UCSD-AML1 (cell line): ENCODE measurements at regions not wholly inside any gene's neighbourhood (a gene's known extent, or its start where the extent isn't known, plus 50 kb on each side); places are given as distances from the start of the nearest gene placed in this dataset.
A peak's percentile ranks its signal among the peaks of the same experiment; 100 is the strongest.
"Not testable (repeated sequence)": the region's sequence is repeated elsewhere in the genome, so short reads cannot be mapped to it uniquely, and the experiment has no call there.

Source experiments
- DNase-seq: peaks from one replicate; lab custom pipeline; 2025; ENCODE audit not compliant: unreplicated experiment; lab: John Stamatoyannopoulos, UW

DNA sequence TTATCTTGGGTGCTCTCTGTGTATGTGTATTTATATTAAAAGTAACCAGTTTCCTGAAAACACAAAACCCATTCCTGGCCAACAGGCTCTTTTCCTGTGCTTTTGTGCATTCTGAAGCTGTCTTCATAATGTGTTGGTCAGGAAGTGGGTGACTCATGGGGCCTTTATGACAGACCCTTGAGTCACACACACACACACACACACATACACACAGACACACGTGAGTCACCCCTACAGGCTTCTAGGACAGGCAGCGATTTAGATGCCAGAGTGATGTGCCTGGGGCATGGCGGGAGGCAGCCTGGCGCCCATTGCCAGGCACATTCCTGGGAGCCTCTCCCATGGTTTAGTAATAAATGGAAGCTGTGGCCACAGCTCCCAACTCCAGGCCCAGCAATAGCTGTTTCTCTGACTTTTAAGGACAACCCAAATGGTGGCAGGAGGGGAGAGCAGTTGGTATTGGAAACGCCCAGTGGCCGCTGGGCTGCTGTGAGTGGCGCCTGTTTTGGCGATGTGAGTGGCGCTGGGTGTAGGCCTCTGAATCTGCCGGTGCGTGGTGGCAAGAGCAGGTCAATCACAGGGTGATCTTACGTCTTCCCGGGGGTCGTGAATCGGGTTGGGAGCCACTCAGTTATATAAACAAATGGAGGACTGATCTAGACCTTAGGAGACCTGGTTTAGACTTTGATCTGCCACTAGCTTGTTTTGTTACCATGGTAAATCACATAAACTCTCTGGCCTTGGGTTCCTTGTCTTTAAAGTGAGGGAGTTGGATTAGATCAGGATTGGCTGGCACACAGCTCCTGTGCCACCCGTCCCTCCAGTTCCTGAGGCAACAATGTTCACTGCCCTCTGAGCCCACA, 150.7 kb upstream of the DLX2 start:
- DNase-seq, result peak; percentile 82

DNA sequence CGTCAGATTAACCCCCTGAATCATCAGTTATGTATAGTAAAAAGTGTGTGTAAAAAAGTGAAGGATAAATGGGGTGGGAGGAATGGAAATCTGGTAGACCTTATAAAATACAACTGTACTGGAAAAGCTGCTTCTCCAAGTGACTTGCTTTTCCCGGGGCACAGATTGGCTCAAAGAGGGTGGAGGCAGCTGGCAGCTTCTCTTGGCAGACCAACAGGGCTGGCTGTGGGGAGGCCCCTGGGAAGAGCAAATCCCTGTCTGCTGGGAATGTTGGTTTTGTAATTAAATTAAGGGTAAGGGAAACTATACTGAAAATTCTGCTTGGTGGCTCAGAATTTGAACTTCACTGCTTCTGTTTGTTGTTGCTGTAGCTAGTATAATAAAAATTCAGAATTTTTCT, 154.2 kb upstream of the DLX2 start:
- no peak for DNase-seq

DNA sequence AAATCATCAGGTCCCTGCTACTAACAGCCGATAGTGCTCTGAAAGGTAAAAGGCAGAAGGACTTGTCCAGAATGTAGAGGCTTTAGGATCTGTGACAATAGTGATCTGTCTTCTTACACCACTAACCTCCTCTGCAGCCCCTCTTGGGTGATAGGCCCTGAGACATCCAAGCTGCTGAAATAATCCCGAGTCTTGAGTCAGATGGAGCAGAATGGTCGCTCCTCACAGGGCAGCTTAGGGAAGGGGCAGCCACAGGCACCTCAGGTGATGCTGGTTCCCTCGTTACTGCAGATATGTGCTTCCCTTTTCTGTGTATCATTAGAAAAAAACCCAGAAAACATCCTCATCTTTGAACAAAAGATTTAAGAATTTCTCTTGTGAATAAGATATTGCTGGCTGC, 157.1 kb upstream of the DLX2 start:
- DNase-seq, result no peak

DNA sequence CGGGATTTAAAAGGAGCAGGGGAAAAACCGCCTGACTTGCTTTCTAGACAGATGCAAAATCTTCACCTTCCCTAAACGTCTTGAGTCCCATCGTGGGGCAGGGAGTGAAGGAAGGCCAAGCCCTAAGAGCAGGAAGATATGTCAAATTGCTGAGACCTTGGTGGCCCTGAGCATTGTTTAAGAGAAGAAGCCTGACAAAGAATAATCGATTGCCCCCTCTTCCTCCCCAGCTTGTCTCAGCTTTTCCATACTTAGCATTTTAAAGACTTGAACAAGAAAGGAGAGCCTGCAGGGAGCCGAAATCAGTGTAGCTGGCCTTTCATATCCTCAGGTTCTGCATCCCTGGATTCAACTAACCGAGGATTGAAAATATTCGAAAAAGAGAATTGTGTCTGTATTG, 157.6 kb upstream of the DLX2 start:
- no peak for DNase-seq

DNA sequence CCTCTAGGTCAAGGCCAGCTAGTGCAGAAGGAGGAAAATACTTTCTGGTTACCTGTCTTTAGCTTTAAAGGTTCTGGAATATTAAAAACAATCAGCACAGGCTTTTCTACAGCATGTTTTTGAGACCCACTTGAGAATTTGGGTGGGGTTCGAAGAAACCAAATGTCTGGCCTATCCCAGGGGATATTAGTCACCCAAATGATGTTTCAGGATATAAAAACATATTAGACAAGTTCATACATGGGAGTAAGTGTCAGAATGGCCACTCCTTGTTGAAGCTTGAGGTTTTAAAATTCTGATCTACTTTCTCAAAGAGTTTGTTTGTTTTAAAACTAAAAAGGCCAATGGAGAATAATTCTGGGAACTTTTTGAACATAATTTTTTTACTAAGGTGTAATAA, 158.6 kb upstream of the DLX2 start:
- no peak for DNase-seq

DNA sequence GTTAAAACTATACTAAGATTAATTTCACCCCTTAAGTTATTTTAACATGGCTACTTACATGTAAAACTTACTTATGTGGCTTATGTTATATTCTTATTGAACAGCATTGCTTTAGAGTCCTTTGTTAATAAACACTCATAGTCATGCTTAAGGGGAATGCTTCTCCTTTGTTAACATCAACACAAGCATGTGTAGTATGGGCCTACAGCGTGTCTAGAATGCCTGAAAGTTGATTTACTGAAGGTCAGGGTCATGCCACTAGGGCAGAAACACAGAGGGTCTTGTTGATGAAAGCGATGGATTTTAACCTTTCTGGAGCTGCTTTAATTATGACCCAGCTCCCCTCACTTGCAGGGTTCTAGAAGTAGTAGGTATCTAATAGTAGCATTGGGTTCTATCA, 159.8 kb upstream of the DLX2 start:
- DNase-seq, result no peak

DNA sequence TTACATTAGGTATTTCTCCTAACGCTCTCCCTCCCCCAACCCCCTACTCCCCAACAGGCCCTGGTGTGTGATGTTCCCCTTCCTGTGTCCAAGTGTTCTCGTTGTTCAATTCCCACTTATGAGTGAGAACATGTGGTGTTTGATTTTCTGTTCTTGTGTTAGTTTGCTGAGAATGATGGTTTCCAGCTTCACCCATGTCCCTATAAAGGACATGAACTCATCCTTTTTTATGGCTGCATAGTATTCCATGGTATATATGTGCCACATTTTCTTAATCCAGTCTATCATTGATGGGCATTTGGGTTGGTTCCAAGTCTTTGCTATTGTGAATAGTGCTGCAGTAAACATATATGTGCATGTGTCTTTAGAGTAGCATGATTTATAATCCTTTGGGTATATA, 162.1 kb upstream of the DLX2 start:
- not testable (repeated sequence) for DNase-seq

DNA sequence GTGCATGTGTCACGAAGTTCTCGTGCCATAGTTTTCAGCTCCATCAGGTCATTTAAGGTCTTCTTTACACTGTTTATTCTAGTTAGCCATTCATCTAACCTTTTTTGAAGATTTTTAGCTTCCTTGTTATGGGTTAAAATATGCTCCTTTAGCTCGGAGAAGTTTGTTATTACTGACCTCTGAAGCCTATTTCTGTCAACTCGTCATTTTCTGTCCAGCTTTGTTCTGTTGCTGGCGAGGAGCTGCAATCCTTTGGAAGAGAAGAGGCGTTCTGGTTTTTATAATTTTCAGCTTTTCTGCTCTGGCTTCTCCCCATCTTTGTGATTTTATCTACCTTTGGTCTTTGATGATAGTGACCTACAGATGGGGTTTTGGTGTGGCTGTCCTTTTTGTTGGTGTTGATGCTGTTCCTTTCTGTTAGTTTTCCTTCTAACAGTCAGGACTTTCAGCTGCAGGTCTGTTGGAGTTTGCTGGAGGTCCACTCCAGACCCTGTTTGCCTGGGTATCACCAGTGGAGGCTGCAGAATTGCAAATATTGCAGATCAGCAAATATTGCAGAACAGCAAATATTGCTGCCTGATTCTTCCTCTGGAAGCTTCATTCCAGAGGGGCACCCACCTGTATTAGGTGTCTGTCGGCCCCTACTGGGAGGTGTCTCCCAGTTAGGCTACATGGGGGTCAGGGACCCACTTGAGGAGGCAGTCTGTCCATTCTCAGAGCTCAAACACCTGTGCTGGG, 157.7 kb upstream of the ITGA6 start:
- not testable (repeated sequence) for DNase-seq

DNA sequence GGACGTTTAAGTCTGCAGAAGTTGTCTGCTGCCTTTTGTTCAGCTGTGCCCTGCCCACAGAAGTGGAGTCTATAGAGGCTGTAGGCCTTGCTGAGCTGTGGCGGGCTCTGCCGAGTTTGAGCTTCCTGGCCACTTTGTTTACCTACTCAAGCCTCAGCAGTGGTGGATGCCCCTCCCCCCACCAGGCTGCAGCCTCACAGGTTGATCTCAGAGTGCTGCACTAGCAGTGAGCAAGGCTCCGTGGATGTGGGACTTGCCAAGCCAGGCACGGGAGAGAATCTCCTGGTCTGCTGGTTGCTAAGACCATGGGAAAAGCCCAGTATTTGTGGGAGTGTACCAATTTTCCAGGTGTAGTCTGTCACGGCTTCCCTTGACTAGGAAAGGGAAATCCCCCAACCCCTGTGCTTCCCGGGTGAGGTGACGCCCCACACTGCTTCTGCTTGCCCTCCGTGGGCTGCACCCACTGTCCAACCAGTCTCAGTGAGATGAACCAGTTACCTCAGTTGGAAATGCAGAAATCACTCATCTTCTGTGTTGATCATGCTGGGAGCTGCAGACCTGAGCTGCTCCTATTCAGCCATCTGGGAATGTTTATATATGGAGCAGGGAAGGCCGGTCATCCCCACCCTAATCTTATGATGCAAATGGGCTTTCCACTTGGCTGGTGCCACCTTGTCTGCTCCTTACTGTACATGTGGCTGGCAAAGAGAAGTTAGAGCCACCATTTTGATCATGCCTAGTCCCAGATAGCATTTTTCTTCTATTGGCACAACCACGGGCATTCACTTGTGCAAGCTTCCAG, 156.9 kb upstream of the ITGA6 start:
- peak; percentile 44 for DNase-seq

DNA sequence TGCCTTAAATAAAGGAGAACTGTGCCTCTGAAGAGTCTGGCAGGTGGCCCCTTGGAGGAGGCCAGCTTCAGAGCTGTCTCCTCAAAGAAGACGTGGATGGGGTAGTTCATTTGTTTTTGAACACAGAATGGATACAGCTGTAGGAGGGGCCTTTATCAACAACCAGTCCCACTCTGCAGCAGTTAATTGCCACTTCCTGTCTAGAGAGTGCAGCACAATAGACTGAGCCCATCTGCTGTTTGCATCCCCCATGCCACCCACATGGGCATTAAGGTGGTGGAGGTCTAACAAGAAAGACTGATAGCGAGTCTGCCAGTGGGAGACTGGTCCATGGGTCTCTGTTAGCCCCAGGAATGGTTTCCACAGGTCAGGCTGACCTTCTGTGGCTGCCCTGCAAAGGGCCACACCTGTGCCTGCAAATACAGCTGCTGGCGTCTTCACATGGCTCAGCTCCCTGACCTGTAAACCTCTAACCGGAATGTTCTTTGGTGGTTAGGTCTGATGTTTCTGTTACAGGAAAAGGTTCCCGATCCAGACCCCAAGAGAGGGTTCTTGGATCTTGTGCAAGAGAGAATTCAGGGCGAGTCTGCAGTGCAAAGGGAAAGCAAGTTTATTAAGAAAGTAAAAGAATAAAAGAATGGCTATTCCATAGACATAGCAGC, 153.3 kb upstream of the ITGA6 start:
- DNase-seq, result no peak

DNA sequence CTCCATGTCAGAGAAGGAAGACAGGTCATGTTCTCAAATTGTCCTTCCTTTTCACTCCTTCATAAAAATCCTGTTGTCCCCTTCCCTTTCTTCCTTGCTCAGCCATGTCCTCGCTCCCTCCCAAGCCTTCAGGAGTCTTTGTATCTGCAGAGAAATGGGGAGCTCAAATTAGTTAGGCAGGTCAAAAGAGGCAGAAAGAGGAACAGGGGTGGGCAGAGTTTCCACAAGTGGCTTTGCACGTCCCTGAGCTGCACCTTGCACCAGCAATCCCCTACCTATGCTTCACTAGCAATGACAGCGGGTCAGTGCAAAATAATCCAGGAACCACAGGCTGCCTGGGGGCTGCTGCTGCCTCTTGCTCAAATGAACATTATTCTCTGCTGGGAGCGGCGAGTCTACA, 152.1 kb upstream of the ITGA6 start:
- DNase-seq, result no peak

DNA sequence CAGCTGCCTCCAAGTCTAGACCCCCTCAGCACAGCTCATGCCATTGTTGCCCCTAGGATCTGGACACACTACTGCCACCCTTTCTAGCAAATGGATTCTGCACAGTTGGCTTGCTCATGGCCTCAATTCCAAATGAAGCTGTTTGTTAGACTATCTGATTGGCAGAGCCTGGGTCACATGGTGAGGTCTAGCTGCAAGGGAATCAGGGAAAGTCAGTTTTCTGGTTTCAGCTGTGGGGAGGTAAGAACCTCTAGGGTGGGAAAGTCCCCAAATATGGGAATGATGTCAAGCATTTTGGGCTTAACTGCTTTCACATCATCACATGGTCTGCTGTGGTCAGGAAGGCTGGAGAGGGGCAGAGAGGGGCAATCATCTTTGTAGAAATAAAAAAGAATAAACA, 150.4 kb upstream of the ITGA6 start:
- DNase-seq, result no peak

DNA sequence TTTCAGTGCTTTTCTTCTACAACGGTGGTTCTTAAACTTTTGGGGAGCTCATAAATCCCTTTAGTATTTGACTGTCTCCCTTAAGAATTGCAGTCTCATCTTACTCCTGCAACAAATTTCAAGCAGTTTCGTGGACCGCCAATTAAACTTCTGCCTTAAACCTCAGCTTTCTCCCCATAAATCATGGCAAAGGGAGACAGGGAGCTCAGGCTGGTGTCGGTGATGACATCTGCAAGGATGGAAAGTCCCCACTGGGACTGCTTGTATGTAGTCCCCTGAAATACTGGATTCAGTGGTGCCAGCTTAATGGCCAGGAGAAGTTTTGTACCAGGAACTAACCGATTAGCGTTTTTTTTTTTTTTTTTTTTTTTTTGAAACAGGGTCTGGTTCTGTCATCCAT, 148.7 kb upstream of the ITGA6 start:
- no peak for DNase-seq

DNA sequence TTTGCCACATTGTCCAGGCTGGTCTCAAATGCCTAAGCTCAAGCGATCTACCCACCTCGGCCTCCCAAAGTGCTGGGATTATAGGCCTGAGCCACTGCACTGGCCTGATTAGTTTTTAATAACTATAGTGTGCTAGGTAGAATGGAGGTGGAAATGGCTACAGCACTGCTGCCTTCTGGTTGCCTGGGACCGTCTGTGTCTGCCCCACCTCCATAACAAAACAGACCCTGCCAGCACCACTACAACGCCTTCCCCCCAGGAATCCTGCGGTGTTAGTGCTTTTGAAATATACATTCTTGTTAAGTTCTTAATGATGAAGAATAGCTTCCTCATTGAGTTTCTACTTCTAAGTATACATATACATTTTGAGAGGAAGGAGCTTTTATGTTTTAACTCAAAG, 148.2 kb upstream of the ITGA6 start:
- no peak for DNase-seq

DNA sequence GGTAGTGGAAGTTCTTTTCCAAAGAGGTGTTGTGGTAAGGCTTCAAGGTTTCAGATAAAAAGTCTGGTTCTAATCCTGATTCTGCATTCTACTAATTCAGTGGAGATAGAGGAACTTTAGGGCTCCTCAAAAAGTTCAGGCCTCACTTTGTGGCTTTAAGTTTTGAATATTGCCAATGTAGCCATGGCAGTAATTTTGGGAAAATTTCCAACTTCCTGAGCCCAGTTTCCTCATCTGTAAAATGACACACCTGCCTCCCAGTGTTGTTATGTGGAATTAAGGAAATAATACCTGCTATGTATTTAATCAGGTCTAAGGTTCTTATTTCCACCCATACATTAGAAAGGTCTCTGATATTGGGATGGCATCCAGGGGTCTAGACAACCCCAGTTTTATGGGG, 147.6 kb upstream of the ITGA6 start:
- no peak for DNase-seq

DNA sequence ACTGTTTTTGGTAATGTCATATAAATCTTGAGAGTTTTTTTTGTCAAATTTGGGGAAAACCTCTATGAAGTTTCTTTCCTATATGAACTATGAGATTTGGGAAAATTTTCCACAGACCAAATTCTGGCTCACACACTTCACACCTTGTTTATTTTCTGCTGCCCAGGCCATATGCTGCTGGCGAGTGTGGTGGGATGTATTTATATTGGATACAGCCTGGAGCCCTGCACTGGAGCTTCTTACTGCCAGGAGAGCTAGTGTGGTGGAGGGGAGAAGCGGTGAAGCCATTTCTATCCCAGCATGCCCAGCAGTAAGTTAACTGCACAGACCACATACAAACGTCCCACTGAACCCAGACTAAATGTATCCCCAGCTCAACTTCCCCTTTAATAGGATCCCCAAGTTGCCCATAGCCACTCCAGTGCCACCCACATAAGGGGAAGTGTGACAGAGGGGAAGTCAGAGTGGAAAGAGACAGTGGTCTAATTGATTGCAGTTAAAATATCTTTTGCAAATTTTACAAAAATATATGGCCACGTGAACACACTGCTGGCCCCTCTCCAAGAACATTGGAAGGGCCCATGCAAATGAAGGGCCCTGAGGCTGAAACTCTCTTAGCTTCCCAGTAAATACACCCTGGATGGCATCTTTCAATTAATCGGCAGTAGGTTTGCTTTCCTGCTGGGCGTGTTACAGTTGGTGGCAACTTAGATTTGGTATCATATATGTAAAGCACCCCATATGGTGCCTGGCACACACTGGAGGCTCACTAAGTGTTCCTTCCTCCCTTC, 146.6 kb upstream of the ITGA6 start:
- peak; percentile 62 for DNase-seq

DNA sequence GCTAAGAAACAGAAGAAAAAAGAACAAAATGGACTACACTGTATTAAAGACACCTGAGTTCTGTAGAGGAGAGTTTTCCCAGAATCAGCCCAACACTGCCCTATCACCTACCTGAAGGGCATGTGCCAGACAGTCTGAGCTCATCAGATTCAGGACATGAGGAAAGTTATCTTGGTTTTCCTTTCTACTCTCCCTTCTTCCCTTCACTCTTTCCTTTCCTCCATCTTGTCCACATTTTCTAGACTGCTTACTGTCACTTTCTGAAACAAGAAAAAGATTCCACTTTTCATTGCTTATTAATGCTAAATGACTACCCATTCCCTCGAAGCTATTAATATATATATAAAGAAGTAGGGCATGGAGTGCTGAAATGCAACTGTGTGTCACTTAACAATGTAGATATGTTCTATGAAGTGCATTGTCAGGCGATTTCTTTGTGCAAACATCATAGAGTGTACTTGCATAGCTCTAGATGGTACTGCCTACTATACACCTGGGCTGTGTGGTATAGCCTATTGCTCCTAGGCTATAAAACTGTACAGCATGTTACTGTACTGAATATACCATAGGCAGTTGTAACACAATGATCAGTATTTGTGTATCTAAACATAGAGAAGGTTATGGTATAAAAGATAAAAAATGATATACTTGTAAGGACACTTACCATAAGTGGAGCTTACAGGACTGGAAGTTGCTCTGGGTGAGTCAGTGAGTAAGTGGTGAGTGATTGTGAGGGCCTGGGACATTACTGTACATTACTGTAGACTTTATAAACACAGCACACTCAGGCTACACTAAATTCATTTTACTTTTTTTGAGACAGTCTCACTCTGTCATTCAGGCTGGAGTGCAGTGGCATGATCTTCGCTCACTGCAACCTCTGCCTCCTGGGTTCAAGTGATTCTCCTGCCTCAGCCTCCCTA, 145.5 kb upstream of the ITGA6 start:
- DNase-seq, result no peak

DNA sequence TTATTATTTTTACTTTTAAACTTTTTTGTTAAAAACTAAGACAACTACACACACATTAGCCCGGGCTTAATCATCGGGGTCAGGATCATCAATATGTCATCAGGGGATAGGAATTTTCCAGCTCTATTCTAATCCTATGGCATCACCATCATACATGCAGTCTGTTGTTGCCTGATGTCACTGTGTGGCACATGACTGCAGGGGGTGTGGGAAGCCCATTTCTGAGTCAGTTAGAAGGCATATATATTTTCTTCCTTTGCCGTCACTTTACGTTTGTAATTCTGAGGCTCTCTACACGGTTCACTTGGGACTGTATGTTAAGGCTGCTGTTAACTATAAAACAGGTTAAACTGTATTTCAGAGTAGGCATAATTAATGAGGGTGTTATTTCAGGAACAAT, 144.4 kb upstream of the ITGA6 start:
- peak; percentile 19 for DNase-seq

DNA sequence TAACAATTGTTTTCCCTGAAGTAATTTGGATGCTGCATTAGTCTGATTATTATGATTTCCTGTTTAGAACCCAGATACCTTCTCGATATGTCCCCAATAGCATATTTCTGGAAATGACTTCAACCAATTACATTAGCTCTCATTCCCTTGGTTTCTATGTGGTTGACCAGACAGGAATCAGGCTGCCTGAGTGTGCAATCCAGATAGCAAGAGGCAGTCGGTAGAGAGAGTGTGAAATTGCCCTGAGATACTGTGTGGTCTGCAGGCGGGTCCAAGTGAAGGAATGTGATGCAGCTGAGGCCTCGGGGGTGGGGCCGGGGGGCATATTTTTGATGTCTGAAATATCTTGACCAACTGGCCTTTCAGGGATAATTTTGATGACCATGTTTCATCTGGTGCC, 143.9 kb upstream of the ITGA6 start:
- DNase-seq, result peak; percentile 48
